ENCODE measurements at regions not wholly inside any gene's neighbourhood (a gene's known extent, or its start where the extent isn't known, plus 50 kb on each side); places are given as distances from the start of the nearest gene placed in this dataset.

DNA sequence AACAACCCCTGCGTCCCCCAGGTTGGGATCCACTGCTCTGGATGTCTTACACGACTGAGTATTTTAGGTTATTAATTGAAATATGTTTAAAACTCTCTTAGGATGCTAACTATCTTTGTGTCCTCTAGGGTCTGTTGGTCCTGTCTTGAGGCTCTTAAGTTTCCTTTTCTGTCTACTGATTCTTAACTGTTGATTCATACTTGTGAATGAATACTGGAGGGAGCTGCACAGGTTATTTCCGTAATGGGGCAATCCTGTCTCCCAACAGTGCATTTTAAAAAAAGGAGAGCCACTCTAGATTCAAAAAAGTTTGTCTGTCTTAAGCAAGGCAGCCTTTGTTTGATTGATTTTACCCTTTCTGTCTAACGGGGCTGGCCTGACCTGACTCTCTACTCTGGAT is 237.6 kb upstream of the POM121L12 start:
- no peak overlapping the region for H3K27ac ChIP-seq
- no peaks in the 10 kb centered on the region for H3K36me3 ChIP-seq
- no peak overlapping the region for H3K4me3 ChIP-seq (ENCODE audit: low read depth, low read length)
- no peak for DNase-seq
- no peaks in the 10 kb centered on the region for H3K27me3 ChIP-seq (ENCODE audit: insufficient read depth, low read depth, severe bottlenecking)
- TF ChIP-seq CTCF (IDR thresholded peaks at IDR 0.05; ENCODE audit: low read depth, low read length), result no peak
- no peaks in the 10 kb centered on the region for H3K9me3 ChIP-seq (ENCODE audit: severe bottlenecking)

GRCh38 chr7:52794621-52795020 is 240.8 kb upstream of the POM121L12 start:
- no peak overlapping the region for H3K27ac ChIP-seq

GRCh38 chr7:52791176-52791700 is 244.2 kb upstream of the POM121L12 start:
- no peak overlapping the region for H3K4me3 ChIP-seq (ENCODE audit: low read depth, low read length)
- DNase-seq, result no peak
- no peak for TF ChIP-seq CTCF (IDR thresholded peaks at IDR 0.05; ENCODE audit: low read depth, low read length)
- no peaks in the 10 kb centered on the region for H3K36me3 ChIP-seq
- no peaks in the 10 kb centered on the region for H3K27me3 ChIP-seq (ENCODE audit: insufficient read depth, low read depth, severe bottlenecking)
- no peak overlapping the region for H3K27ac ChIP-seq
- no peaks in the 10 kb centered on the region for H3K9me3 ChIP-seq (ENCODE audit: severe bottlenecking)

More at GRCh38 chr7:52794621-52795020, 240.8 kb upstream of the POM121L12 start:
- no peaks in the 10 kb centered on the region for H3K27me3 ChIP-seq (ENCODE audit: insufficient read depth, low read depth, severe bottlenecking)
- H3K36me3 ChIP-seq, result no peaks in the 10 kb centered on the region
- H3K9me3 ChIP-seq (ENCODE audit: severe bottlenecking), result no peaks in the 10 kb centered on the region
- no peak overlapping the region for H3K4me3 ChIP-seq (ENCODE audit: low read depth, low read length)
- DNase-seq, result no peak
- no peak for TF ChIP-seq CTCF (IDR thresholded peaks at IDR 0.05; ENCODE audit: low read depth, low read length)

DNA sequence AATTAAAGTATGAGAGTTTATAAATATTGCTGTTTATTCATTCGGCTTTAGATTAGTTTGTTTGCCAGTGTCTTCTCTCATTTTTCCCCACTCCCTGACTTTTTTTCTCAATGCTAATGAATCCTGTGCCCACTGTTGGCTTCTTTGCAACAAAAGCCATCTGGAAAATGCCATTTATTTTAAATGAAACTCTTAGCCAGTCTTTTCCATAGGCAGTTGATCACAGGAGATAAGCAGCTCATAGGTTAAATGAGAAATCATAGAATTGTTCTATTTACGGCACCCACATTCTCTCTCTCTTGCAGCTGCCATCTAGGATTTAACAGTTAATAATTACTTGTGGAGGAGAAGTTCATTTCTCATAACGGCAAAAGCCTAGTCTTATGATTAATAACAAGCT is 249.3 kb upstream of the POM121L12 start:
- Histone ChIP-seq H3K27me3 (ENCODE audit: insufficient read depth, low read depth, severe bottlenecking) (no peaks in the 10 kb centered on the region), H3K9me3 (ENCODE audit: severe bottlenecking) (no peaks in the 10 kb centered on the region), H3K27ac (no peak overlapping the region), H3K4me3 (ENCODE audit: low read depth, low read length) (no peak overlapping the region), H3K36me3 (no peaks in the 10 kb centered on the region)
- DNase-seq, result no peak
- no peak for TF ChIP-seq CTCF (IDR thresholded peaks at IDR 0.05; ENCODE audit: low read depth, low read length)

- Histone ChIP-seq H3K27me3 (ENCODE audit: insufficient read depth, low read depth, severe bottlenecking) (no peaks in the 10 kb centered on the region), H3K36me3 (no peaks in the 10 kb centered on the region), H3K9me3 (ENCODE audit: severe bottlenecking) (no peaks in the 10 kb centered on the region), H3K27ac (no peak overlapping the region), H3K4me3 (ENCODE audit: low read depth, low read length) (no peak overlapping the region)
- TF ChIP-seq CTCF (IDR thresholded peaks at IDR 0.05; ENCODE audit: low read depth, low read length), result no peak
- DNase-seq, result no peak
Measured at GRCh38 chr7:52782348-52782747, 253.1 kb upstream of the POM121L12 start.

DNA sequence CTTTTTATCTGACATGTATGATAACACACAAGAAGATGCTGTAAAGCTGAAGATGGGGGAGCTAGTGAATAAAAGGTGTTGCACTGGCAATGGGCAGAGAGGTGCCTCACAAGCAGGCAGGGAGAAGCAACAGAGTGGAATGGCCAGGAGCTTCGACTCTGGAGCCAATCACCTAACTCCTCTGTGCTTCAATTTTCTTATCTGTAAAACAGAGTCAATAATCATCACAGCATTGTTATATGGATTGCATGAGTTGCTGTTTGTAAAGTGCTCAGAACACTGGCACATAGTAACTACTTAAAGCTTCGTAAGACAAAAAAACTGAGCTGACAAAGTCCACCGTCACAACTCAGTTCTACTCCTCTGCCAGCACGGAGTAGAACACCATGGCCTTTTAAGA is 254.2 kb upstream of the POM121L12 start:
- no peaks in the 10 kb centered on the region for H3K36me3 ChIP-seq
- H3K4me3 ChIP-seq (ENCODE audit: low read depth, low read length), result no peak overlapping the region
- no peak for DNase-seq
- no peaks in the 10 kb centered on the region for H3K9me3 ChIP-seq (ENCODE audit: severe bottlenecking)
- H3K27me3 ChIP-seq (ENCODE audit: insufficient read depth, low read depth, severe bottlenecking), result no peaks in the 10 kb centered on the region
- no peak overlapping the region for H3K27ac ChIP-seq
- no peak for TF ChIP-seq CTCF (IDR thresholded peaks at IDR 0.05; ENCODE audit: low read depth, low read length)

All from WERI-Rb-1 (cell line).